ENCODE measurements at regions not wholly inside any gene's neighbourhood (a gene's known extent, or its start where the extent isn't known, plus 50 kb on each side); places are given as distances from the start of the nearest gene placed in this dataset.

DNA sequence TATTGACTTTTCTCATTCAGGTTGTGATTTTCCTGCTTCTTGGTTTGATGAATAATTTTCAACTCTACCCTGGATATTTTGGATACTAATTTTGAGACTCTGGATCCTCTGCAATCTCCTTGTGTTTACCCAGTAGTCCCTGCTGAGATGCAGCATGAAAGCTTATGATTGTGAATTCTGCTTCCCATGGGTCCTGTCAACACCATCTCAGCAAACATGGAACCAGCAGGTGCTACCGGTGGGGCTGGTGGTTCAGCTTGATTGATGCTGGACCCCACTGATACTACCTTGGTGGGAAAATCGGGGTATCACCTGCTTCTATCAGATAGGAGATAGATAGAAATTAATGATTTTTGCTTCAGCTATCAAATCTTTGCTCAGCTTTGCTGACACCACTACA is 81.1 kb downstream of the SOWAHC start:
- no peak overlapping the region for H3K27ac ChIP-seq
- TF ChIP-seq, protein P1, sequence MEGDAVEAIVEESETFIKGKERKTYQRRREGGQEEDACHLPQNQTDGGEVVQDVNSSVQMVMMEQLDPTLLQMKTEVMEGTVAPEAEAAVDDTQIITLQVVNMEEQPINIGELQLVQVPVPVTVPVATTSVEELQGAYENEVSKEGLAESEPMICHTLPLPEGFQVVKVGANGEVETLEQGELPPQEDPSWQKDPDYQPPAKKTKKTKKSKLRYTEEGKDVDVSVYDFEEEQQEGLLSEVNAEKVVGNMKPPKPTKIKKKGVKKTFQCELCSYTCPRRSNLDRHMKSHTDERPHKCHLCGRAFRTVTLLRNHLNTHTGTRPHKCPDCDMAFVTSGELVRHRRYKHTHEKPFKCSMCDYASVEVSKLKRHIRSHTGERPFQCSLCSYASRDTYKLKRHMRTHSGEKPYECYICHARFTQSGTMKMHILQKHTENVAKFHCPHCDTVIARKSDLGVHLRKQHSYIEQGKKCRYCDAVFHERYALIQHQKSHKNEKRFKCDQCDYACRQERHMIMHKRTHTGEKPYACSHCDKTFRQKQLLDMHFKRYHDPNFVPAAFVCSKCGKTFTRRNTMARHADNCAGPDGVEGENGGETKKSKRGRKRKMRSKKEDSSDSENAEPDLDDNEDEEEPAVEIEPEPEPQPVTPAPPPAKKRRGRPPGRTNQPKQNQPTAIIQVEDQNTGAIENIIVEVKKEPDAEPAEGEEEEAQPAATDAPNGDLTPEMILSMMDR (conservative IDR thresholded peaks at IDR 0.05): no peak
- TF ChIP-seq ZFX (IDR thresholded peaks at IDR 0.05): no peak

DNA sequence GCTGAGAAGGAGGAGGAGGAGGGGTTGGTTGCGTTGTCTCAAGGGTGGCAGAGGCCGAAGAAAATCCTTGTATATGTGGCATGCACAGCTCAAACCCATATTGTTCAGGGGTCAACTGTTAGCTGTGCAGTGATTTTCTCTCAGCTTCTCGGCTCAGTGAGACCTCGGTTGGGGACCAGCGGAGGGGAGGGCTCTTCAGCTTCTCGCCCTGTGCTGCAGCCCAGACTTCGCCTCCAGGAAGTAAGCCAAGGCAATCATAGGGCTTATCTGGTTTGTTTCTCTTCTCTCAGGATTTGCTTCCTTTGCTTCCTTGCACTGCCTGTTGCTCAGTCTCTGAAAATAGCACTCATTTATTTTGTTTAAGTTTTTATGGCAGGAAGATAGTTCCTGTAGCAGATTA is 85.5 kb downstream of the SOWAHC start:
- TF ChIP-seq, protein P1 (conservative IDR thresholded peaks at IDR 0.05): no peak
- TF ChIP-seq ZFX (IDR thresholded peaks at IDR 0.05): no peak
- H3K27ac ChIP-seq: no peak overlapping the region

DNA sequence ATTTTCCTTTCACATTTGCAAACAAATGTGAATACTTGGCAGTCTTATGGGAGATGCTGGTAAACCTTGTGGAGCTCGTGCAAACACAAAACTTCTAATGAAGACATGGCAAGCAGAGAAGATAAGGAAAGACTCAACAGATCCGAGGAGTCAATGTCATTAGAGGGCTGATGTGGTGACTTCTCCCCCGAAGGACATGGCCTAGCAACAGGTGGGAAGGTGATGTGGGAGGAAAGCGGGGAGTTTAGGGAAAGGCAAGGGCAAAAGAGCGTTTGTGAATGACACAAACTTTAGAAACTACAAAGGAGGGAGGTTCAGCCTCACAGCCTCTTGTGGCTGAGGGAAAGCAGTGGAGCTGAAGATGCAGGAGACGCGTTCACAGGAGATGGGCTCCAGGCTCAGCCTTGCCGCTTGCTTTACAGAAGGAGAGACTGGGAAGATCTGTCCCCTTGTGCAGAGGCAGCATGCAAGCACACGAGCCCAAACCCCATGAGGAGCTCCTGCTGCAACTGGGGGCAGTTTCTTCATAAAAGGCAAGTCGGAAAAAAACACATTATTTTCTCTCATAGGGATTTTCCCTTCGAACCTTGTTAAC is 86.6 kb downstream of the SOWAHC start:
- H3K27ac ChIP-seq: no peak overlapping the region
- no peak for TF ChIP-seq ZFX (IDR thresholded peaks at IDR 0.05)
- TF ChIP-seq, protein P1 (conservative IDR thresholded peaks at IDR 0.05): no peak

DNA sequence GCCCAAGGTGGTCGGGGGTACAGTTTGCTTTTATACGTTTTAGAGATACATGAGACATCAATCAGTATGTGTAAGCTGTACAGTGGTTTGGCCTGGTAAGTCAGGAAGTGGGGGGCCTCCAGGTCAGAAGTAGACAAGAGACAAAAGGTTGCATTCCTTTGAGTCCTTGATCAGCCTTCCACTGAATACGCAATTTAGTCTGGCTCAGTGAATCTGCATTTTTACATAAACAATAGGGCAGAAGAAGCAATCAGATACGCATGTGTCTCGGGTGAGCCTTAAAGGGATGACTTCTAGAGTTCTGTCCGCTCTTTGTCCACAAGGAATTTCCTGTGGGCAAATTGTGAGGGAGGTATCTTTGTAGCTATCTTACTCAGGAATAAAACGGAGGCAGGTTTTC is 87.2 kb downstream of the SOWAHC start:
- TF ChIP-seq, protein P1 (conservative IDR thresholded peaks at IDR 0.05): no peak
- TF ChIP-seq ZFX (IDR thresholded peaks at IDR 0.05): no peak
- no peak overlapping the region for H3K27ac ChIP-seq

DNA sequence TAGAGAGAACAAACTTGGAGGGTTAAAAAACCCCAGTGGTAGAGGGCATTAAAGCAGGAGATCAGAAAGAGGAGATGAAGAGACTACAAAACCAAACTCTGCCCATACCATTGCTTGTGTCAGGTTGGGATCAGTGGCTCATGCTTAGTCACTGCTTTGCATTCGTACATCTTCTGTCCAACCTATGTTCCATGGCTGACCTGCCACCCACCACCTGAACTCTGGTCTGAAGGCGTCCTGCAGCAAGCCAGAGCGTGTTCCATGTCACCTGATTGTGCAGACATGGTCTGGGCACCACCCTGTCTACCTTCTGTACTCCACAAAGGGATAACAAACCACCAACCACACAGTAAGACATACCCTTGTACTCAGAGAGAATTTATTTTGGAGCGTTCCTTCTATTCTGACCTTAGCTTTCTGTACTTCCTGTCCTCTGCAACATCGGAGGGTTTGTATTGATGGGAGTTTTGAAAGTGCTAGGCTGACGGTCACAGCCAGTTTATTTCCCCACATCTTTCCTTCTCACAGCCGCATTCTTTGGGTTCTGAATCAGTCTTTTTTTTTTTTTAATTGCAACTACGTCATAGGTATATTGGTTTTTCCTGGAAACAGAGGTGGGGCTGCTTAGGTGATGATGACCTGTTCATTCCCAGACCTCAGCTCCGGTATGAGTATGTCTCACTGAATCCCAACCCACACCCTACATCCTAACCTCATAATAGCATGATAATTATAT is 88.3 kb downstream of the SOWAHC start:
- no peak for TF ChIP-seq ZFX (IDR thresholded peaks at IDR 0.05)
- TF ChIP-seq, protein P1 (conservative IDR thresholded peaks at IDR 0.05): no peak
- no peak overlapping the region for H3K27ac ChIP-seq

DNA sequence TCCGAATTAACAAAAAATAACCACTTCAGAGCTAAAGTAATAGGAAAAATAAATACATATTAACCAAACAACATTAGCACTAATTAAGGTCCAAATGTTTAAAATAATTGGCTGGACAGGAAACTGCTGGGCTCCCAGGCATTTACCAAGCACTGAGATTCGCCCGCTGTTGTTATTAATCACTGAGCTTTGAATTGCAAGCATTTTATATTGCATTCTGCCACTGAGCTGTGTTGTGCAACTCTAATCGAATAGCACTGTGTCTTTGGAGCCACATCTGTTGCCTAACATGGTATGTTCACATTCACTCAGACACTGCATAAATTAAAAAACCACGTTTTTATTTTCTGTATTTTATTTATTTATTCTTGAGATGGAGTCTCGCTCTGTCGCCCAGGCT is 88.9 kb downstream of the SOWAHC start:
- H3K27ac ChIP-seq: no peak overlapping the region
- TF ChIP-seq ZFX (IDR thresholded peaks at IDR 0.05): no peak
- TF ChIP-seq, protein P1 (conservative IDR thresholded peaks at IDR 0.05): no peak

DNA sequence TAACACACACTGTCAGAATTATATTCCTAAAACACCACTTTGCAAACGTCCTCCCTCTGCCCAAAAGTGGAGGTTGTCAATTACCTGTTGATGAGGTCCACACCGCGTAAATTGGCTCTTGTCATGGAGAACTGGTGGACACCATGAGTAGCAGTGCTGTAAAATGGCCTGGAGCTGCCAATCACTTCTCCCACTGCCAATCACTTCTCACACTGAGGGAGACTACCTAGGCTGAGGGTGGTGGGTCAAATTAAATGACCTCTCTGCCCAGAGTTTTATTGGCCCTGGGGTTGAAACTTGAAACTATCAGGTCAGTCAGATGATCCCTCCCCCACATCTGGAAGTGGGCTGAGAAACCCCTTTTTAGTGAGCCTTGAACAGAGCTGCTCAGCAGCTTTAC is 89.6 kb downstream of the SOWAHC start:
- H3K27ac ChIP-seq: no peak overlapping the region
- TF ChIP-seq ZFX (IDR thresholded peaks at IDR 0.05): no peak
- TF ChIP-seq, protein P1 (conservative IDR thresholded peaks at IDR 0.05): no peak

All from C4-2B (cell line).